Activated B cell treated with CpG ODN at 0.5 μM for 24 hours (primary cell): ENCODE measurements at regions not wholly inside any gene's neighbourhood (a gene's known extent, or its start where the extent isn't known, plus 50 kb on each side); places are given as distances from the start of the nearest gene placed in this dataset.

ENCODE experiments used
- ATAC-seq: fragments of 200-7000 bp; cut with Tn5 transposase; one replicate; pipeline ENCODE4 v1.10.0; 2021; ENCODE audit warnings: low read depth, mild to moderate bottlenecking, moderate library complexity
- CTCF ChIA-PET: fragments of 350-600 bp; sonication (Branson Sonifier 250); formaldehyde crosslinking; loops from one replicate; lab custom pipeline; 2021; ENCODE audit warnings: antibody characterized with exemption; lab: Charles Lee
- POLR2A ChIA-PET: fragments of 350-600 bp; sonication (Branson Sonifier 250); formaldehyde crosslinking; loops from one replicate; lab custom pipeline; 2021; ENCODE audit warnings: antibody characterized with exemption; lab: Charles Lee
- DNase-seq: peaks from one replicate; pipeline ENCODE4 v3.0.0; 2022
- H3K27ac Mint-ChIP-seq: one replicate; pipeline ENCODE4 v1.8.0; 2020; ENCODE audit warnings: mixed read lengths
- H3K27me3 Mint-ChIP-seq: one replicate; pipeline ENCODE4 v1.8.0; 2021; ENCODE audit warnings: mixed read lengths
- H3K36me3 Mint-ChIP-seq: one replicate; pipeline ENCODE4 v1.8.0; 2021; ENCODE audit warnings: low read depth, mixed read lengths
- H3K4me1 Mint-ChIP-seq: one replicate; pipeline ENCODE4 v1.8.0; 2021; ENCODE audit warnings: mixed read lengths
- H3K4me3 Mint-ChIP-seq: one replicate; pipeline ENCODE4 v1.8.0; 2020; ENCODE audit warnings: mild to moderate bottlenecking, mixed read lengths
- H3K9me3 Mint-ChIP-seq: one replicate; pipeline ENCODE4 v1.8.0; 2020; ENCODE audit warnings: mixed read lengths
- intact Hi-C: fragments of 100-400 bp; cut with micrococcal nuclease; formaldehyde crosslinking; loops from one replicate; pipeline ENCODE4 v1.15.1; 2024
- TF ChIP-seq, protein P1 (sequence below): fragments of 200-600 bp; IDR thresholded peaks from one replicate; pipeline ENCODE4 v1.8.0; 2022; ENCODE audit warnings: antibody characterized with exemption, mild to moderate bottlenecking

DNA sequence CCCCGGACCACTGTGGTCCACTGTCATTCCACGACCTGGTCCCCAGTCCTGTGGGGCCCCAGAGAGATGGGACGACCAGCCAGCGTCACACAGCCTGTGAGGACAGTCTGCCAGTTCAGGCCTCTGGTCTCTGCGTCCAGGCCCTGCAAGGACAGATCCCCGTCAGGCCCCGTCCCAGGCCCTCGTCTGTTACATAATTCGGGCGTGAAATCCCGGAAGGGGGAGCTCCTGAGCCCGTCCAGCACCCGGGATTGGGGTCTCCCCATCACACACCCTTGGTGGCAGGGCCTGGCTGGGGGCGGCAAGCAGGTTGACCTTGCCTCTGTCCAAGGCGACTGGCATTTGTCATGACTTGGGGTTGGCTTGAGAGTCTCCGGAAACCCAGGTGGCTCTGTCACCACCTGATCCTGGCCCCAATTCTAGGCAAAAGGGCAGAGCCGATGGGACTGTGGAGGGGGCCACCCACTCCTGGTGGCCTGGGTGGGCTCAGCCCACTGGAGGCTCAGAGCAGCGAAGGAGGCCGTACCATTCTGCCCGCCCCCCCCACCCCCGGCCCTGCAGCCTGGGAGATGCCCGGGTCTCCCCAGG, 73.8 kb upstream of the GATA5 start:
- H3K36me3 Mint-ChIP-seq = no peaks in the 10 kb centered on the region
- H3K4me3 Mint-ChIP-seq = no peak overlapping the region
- DNase-seq (no peak), ATAC-seq (no peak)
- TF ChIP-seq, protein P1, sequence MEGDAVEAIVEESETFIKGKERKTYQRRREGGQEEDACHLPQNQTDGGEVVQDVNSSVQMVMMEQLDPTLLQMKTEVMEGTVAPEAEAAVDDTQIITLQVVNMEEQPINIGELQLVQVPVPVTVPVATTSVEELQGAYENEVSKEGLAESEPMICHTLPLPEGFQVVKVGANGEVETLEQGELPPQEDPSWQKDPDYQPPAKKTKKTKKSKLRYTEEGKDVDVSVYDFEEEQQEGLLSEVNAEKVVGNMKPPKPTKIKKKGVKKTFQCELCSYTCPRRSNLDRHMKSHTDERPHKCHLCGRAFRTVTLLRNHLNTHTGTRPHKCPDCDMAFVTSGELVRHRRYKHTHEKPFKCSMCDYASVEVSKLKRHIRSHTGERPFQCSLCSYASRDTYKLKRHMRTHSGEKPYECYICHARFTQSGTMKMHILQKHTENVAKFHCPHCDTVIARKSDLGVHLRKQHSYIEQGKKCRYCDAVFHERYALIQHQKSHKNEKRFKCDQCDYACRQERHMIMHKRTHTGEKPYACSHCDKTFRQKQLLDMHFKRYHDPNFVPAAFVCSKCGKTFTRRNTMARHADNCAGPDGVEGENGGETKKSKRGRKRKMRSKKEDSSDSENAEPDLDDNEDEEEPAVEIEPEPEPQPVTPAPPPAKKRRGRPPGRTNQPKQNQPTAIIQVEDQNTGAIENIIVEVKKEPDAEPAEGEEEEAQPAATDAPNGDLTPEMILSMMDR = no peak
- intact Hi-C loops = no loop called here
- CTCF ChIA-PET = no interaction called here
- peaks cover 9% of the 10 kb centered on the region for H3K4me1 Mint-ChIP-seq
- H3K27ac Mint-ChIP-seq = no peak overlapping the region
- H3K27me3 Mint-ChIP-seq = peaks cover 33% of the 10 kb centered on the region
- H3K9me3 Mint-ChIP-seq = no peaks in the 10 kb centered on the region
- POLR2A ChIA-PET = interaction anchor here (0.6 kb wide), 1 partner anchor 41 kb away, joined by 3 read pairs; no protein-coding TSS in a partner anchor

DNA sequence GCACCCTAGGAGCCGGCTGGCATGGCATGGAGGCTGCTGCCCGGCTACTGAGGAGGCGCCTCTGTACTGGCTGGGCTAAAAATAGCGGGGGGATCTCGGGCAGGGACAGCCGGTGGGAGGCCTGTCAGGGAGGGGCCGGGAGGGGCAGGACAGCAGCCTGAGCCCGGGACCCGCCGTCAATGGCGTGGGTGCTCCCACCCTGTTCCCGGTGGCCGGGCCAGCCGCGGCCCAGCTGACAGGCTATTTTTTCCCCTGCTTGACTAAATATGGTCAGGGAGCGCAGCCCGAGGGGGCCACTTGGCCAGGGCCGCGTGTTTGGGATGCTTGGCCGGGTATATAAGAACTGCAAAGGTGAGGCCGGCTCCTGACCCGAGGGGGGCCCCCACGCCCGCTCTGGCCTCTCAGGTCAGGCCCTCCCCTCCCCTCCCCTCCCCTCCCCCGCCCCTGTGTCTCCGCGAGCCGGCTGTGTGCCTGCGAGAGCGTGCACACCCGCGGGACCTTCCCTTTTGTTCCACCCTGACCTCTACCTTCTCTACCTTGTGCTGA, 74.4 kb upstream of the GATA5 start:
- ChIA-PET CTCF (no interaction called here), POLR2A (no interaction called here)
- Mint-ChIP-seq H3K4me1 (peaks cover 9% of the 10 kb centered on the region), H3K36me3 (no peaks in the 10 kb centered on the region), H3K9me3 (no peaks in the 10 kb centered on the region), H3K27ac (no peak overlapping the region), H3K4me3 (peak overlapping the region; percentile 78), H3K27me3 (peaks cover 35% of the 10 kb centered on the region)
- intact Hi-C loops = no loop called here
- ATAC-seq (peak; percentile 20), DNase-seq (no peak)
- TF ChIP-seq, protein P1 = no peak

DNA sequence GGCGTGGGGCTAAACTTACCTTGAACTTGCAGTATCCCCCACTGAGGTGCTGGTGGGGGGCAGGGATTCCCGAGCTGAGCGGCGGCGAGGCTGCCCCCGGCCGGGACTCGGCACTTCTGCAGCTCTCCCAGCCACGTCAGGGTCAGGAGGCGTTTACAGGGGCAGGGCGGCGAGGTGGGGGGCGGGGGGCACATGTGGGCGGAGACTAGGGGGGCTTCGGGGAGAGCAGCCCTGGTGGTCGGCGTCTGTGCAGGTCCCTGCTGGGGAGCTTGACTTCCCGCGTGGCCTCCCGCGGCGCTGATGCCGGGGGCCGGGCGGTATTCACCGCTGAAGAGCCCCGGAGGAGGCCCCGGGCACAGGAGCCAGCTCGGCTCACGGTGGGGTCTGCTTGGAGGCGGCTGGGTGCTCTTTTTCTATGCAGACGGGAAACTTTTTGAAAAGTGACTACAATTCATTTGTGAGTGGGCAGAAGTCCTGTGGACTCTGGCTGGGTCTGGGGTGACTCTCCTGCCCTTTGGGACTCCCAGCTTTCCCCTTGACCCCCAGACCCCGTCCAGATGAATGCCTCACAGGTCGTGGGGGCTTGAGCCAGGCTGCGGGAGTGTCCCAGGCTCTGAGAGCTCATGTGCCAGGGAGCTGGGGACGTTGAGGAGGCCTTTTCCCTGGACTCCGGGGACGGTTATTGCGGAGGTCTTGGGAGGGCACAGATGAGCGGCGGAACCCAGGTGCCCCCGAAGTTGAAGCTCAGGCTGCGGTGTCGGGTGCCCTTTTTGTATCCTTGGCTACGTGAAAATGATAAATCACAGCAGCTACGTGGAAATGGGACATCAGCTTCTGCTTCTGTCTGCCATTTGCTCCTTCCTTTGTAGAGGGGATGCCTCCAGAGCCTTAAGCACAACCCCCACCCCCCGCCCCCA, 75.9 kb upstream of the GATA5 start:
- Mint-ChIP-seq H3K4me1 (peaks cover 9% of the 10 kb centered on the region), H3K4me3 (peak overlapping the region; percentile 41), H3K36me3 (no peaks in the 10 kb centered on the region), H3K9me3 (no peaks in the 10 kb centered on the region), H3K27ac (no peak overlapping the region), H3K27me3 (peaks cover 33% of the 10 kb centered on the region)
- intact Hi-C loops = no loop called here
- TF ChIP-seq, protein P1 = no peak
- ChIA-PET CTCF (interaction anchor here (1.3 kb wide), 1 partner anchor 65 kb away, joined by 3 read pairs; no protein-coding TSS in a partner anchor), POLR2A (interaction anchor here (0.5 to 0.6 kb wide), 3 partner anchors 40 to 100 kb away, joined by 3 read pairs; no protein-coding TSS in a partner anchor)
- ATAC-seq (no peak), DNase-seq (peak; percentile 24)

DNA sequence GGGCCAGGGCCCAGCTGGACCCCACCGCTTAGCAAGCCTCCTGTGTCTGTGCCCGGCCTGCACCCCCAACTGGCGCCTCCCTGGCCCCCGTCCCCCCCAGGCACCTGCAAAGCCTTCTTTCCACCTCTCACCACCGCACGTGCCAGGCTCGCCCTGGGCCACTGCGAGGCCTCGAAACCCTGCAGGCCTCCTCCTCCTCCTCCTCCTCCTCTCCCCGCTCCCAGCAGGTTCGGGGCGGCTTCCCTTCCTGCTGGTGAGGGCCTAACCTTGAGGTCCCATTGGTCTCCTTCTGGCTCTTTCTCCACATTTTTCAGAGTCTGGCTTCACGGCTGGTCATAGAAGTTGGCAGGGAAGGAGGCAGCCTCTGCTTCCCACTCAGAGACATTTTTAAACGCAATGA, 76.8 kb upstream of the GATA5 start:
- Mint-ChIP-seq H3K36me3 (no peaks in the 10 kb centered on the region), H3K4me3 (no peak overlapping the region), H3K4me1 (peaks cover 9% of the 10 kb centered on the region), H3K9me3 (no peaks in the 10 kb centered on the region), H3K27me3 (peaks cover 32% of the 10 kb centered on the region), H3K27ac (no peak overlapping the region)
- ChIA-PET POLR2A (no interaction called here), CTCF (interaction anchor here (1.3 kb wide), 1 partner anchor 64 kb away, joined by 3 read pairs; no protein-coding TSS in a partner anchor)
- TF ChIP-seq, protein P1 = no peak
- DNase-seq (no peak), ATAC-seq (no peak)
- intact Hi-C loops = no loop called here
